ENCODE measurements at regions not wholly inside any gene's neighbourhood (a gene's known extent, or its start where the extent isn't known, plus 50 kb on each side); places are given as distances from the start of the nearest gene placed in this dataset.
"Not testable (repeated sequence)": the region's sequence is repeated elsewhere in the genome, so short reads cannot be mapped to it uniquely, and the experiment has no call there.

GRCh38 chr14:83153081-83153480 is 1619.4 kb upstream of the SEL1L start:
- no peak for DNase-seq

- DNase-seq: no peak
Observed at GRCh38 chr14:83162361-83162929, 1628.8 kb upstream of the SEL1L start.

GRCh38 chr14:83163016-83163415 is 1629.4 kb upstream of the SEL1L start:
- DNase-seq: no peak

DNA sequence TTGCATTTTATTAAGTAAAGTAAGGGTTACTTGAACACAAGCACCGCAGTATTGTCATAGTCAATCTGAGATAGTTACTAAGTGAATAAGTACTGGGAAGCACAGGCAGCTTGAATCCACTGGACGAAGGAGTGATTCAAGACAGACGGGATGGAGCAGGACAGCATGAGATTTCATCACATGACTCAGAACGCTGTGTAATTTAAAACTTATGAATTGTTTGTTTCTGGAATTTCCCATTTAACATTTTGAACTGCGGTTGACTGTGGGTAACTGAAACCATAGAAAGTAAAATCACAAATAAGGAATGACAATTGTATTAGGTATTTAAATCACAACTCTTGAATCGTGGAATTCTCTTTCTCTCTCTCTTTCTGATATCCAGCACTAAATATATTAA is 1630.4 kb upstream of the SEL1L start:
- DNase-seq: no peak

GRCh38 chr14:83164591-83164990 is 1630.9 kb upstream of the SEL1L start:
- DNase-seq: no peak

- DNase-seq: no peak
Observed at GRCh38 chr14:83170165-83170564, 1636.5 kb upstream of the SEL1L start.

DNA sequence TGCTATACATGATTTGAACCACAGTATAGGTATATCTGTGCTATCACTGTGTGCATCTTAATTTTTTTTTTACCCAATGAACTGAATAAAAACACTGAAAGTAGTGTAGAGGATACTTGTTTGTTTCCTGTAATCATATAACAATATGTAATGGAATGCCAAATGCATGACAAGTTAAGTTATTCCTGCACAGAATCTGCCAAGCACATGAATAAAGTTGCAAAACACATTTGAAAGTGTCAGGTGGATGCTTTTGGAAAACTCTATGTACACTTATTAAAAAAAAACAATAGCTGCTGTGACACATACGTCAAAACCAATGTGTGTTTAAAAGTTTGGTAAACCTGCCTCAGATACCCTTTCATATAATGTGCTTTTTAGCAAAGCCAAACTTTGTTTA is 1638.1 kb upstream of the SEL1L start:
- no peak for DNase-seq

- DNase-seq: no peak
Observed at GRCh38 chr14:83172363-83172762, 1638.7 kb upstream of the SEL1L start.

- no peak for DNase-seq
Observed at GRCh38 chr14:83173687-83174086, 1640.0 kb upstream of the SEL1L start.

DNA sequence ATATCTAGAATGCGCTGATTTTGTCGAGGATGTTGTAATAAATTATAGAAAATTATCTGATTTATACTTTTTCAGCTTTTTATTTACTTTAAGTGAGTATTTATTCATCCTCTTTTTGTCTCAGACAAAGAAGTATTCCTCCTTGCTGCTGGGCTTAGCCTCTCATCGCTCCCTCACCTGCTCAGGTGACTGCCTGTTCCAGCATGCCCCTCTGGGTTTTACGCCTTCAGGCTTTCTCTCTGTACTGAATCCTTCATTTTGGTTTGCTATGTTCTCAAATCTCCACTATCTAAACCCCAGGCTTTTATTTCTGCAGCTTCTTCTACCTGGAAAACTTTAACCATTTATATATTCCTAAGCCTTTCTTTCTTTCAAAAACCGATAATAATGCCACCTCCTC is 1650.9 kb upstream of the SEL1L start:
- DNase-seq: no peak

GRCh38 chr14:83188311-83188710 is 1654.7 kb upstream of the SEL1L start:
- DNase-seq: not testable (repeated sequence)

DNA sequence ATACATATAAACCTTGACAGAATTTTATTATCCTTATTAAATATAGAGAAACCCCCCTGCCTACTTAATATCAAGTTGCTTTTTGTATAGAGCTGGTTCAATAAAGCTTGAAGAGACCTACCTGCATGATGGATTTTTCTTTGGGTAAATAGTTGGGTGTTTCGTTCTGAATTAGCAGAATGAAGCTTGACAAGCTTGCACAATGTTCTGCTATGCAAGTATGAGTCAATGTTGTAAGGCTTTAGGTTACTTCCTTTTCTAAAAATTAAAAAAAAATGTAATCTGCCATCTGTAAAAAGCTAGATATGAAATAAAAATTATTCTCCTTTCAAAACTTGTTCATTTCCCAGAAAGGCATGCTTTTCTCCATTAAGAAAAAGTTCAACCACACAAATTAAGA is 1662.6 kb upstream of the SEL1L start:
- DNase-seq: no peak

DNA sequence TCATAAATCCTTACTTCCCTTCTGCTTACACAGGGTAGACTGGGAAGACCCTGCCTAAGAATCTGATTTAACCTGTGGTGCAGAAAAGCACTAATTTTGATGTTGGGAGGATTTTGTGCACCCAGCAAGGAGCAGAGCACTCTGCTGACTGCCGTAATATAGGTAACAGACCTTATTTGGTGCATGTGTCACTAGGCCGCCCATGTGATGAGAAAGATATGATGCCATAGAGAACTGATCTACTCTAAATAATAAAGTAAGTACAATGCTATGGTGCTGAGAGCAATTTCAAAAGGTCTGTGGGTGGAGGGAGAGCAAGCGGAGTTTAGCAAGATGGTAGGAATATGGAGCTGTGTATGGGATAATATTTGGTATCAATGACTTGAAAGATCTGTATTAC is 1663.6 kb upstream of the SEL1L start:
- DNase-seq: no peak

GRCh38 chr14:83207550-83207949 is 1673.9 kb upstream of the SEL1L start:
- no peak for DNase-seq

DNA sequence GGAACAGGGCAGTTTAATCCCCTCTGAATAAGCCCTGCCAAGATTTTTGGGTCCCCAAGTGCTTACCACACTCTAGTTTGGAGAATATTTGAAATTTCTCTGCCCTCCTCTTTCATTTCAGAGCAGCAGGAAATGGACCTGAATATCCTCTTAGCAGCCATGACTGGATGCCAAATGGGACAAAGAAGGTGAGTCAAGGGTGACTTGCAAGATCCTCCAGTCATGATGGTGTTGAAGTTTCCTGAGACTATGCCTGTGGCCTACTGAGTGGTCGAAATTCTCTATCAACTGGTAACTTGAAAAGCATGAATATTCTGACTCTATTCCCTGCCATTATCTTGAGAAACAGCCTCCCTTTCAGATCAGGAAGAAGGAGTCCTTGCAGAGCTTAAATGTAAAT is 1674.7 kb upstream of the SEL1L start:
- no peak for DNase-seq

- DNase-seq: no peak
Observed at GRCh38 chr14:83217492-83217891, 1683.8 kb upstream of the SEL1L start.

- DNase-seq: no peak
Observed at GRCh38 chr14:83247924-83248639, 1714.4 kb upstream of the SEL1L start.

- DNase-seq: no peak
Observed at GRCh38 chr14:83251402-83251801, 1717.7 kb upstream of the SEL1L start.

- DNase-seq: no peak
Observed at GRCh38 chr14:83253870-83254269, 1720.2 kb upstream of the SEL1L start.

DNA sequence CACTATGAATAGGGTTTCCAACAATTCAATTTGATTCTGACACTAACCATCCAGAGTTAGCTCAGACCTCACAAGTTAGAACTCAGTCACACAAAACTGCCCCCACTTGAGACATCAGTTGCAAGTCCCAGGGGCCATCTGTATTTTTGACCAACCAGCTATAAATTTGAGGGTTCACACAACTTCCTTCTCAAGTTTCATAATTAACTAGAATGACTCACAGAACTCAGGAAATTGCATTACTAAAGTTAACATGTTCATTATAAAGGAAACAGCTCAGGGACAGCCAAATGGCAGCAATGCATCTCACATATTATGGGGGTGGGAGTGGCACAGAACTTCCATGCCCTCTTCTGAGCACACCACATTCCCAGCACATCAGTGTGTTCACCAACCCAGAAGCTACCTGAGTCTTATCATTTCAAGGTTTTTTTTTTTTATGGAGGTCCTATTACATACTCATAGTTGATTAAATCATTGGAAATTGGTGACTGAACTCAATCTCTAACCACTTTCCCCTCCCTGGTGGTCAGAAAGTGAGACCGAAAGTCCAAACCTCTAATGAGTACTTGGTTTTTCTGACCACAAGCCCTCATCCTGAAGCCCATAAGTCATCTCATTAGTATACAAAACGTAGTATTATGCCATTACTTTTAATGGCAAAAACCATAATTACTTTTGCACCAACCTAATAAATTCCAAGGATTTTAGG is 1721.5 kb upstream of the SEL1L start:
- DNase-seq: no peak

DNA sequence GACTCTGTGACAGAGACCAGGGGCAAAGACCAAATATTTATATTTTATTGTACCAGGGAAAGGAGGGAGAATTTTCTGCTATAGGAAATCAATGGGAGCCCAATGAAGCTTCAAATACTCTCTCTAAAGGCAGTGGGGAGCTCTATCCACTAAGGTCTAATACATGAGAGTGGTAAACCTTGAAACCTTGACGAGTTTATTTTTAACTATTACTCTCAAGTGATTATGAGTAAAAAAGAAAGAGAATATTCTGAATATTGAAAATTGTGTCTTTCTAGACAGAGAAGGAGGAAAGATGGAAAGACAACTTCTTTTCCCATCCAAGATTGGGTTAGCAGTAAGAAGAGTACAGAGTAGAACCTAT is 1722.1 kb upstream of the SEL1L start:
- no peak for DNase-seq

DNA sequence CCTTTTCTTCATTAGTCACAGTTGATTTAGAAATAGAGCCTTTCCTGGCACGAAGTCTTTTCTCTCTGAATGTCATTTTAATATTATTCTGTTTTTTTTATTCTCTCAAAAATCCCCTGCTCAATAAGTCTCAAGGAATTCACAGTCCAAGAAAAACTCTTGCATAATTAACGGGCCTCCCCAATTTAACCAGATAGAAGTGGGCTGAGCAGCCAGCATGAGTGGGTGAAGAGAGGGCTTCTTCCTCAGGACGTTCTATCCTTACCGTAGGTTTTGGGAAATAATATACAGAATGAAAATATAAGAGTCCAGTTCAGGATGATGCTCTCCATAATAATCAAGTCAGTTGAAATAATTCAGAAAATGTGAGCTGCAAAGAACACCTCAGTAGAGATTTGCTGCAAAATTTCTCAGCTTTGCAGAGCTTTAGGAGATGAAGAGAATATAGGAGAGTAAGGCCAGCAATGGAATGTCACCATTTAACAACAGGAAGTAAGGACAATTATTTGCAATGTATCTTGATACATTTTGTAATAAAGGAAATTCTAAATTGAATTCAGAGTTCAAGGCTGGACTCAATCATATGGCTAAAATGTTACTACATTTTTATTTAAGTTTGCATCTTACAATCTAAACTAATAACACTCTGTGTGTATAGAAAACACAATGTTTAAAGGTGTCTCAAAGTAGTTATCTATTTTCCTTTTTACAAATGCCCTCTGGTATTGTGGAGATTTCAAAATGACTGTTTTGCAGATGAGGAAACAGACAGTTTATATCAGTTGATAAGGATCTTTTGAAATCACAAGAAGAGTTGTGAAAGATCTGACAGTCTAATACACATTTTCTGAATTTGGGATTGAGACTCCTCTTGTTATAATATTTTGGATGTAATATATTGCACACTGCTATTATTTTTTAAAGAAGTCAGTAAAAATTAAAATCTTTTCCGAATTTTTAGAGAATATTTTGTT is 1724.1 kb upstream of the SEL1L start:
- no peak for DNase-seq

DNA sequence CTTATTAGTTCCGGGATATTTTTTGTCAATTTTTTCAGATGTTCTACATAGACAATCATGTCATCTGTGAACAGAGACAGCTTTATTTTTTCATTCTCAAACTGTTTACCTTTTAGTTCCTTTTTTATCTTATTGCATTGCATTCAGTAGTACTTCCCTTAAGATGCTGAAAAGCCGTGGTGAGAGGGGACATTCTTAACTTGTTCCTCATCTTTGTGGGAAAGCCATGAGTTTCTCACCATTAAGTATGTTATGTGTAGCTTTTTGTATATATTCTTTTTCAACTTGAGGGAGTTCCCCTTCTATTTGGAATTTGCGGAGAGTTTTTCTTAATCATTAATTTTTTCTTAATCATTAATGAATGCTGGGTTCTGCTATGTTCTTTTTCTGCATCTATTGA is 1727.1 kb upstream of the SEL1L start:
- DNase-seq: no peak

All from stimulated activated CD4-positive, alpha-beta T cell treated with anti-CD3 and anti-CD28 coated beads, Interleukin-4, amount 100 ng/mL, for 1 hour (primary cell).